ENCODE measurements at regions not wholly inside any gene's neighbourhood (a gene's known extent, or its start where the extent isn't known, plus 50 kb on each side); places are given as distances from the start of the nearest gene placed in this dataset.

- no peak overlapping the region for H3K4me3 ChIP-seq (replicated peaks; ENCODE audit: low read depth, low read length)
- TF ChIP-seq CTCF (IDR thresholded peaks at IDR 0.05; ENCODE audit: low read length, missing control alignments) = no peak
- DNase-seq (ENCODE audit: low read depth) = no peak
These were observed 427.8 kb upstream of the SOX11 start for GRCh38 chr2:5264361-5264760.

- DNase-seq (ENCODE audit: low read depth) = no peak
- TF ChIP-seq CTCF (IDR thresholded peaks at IDR 0.05; ENCODE audit: low read length, missing control alignments) = no peak
- no peak overlapping the region for H3K4me3 ChIP-seq (replicated peaks; ENCODE audit: low read depth, low read length)
These were observed 407.1 kb upstream of the SOX11 start for GRCh38 chr2:5285061-5285460.

GRCh38 chr2:5285872-5286769 is 406.1 kb upstream of the SOX11 start:
- TF ChIP-seq CTCF (IDR thresholded peaks at IDR 0.05; ENCODE audit: low read length, missing control alignments) = no peak
- DNase-seq (ENCODE audit: low read depth) = no peak
- H3K4me3 ChIP-seq (replicated peaks; ENCODE audit: low read depth, low read length) = no peak overlapping the region

GRCh38 chr2:5287558-5288334 is 404.4 kb upstream of the SOX11 start:
- no peak for DNase-seq (ENCODE audit: low read depth)
- H3K4me3 ChIP-seq (replicated peaks; ENCODE audit: low read depth, low read length) = no peak overlapping the region
- TF ChIP-seq CTCF (IDR thresholded peaks at IDR 0.05; ENCODE audit: low read length, missing control alignments) = no peak

- DNase-seq (ENCODE audit: low read depth) = no peak
- H3K4me3 ChIP-seq (replicated peaks; ENCODE audit: low read depth, low read length) = no peak overlapping the region
- TF ChIP-seq CTCF (IDR thresholded peaks at IDR 0.05; ENCODE audit: low read length, missing control alignments) = no peak
These were observed 401.2 kb upstream of the SOX11 start for GRCh38 chr2:5290900-5291546.

- no peak overlapping the region for H3K4me3 ChIP-seq (replicated peaks; ENCODE audit: low read depth, low read length)
- no peak for TF ChIP-seq CTCF (IDR thresholded peaks at IDR 0.05; ENCODE audit: low read length, missing control alignments)
- no peak for DNase-seq (ENCODE audit: low read depth)
These were observed 387.5 kb upstream of the SOX11 start for GRCh38 chr2:5304640-5305039.

All from fibroblast of pulmonary artery (primary cell).